A673 (cell line): ENCODE measurements at regions not wholly inside any gene's neighbourhood (a gene's known extent, or its start where the extent isn't known, plus 50 kb on each side); places are given as distances from the start of the nearest gene placed in this dataset.

Experiments used
- EZH2 ChIP-seq: fragments of 200-600 bp; sonication (generic); IDR thresholded peaks from 2 replicates; pipeline ENCODE4 v1.6.1; 2017; ENCODE audit warnings: borderline replicate concordance, low read depth, mild to moderate bottlenecking, mixed read lengths, antibody characterized with exemption, low read length; ENCODE audit not compliant: poor library complexity, severe bottlenecking
- TF ChIP-seq, protein P1 (sequence below): fragments of 300-800, 200-600 bp; sonication (generic); conservative IDR thresholded peaks from 2 replicates; pipeline ENCODE4 v1.5.1; 2017; ENCODE audit warnings: low read depth, mild to moderate bottlenecking, antibody characterized with exemption, low read length, moderate library complexity, mixed read lengths

DNA sequence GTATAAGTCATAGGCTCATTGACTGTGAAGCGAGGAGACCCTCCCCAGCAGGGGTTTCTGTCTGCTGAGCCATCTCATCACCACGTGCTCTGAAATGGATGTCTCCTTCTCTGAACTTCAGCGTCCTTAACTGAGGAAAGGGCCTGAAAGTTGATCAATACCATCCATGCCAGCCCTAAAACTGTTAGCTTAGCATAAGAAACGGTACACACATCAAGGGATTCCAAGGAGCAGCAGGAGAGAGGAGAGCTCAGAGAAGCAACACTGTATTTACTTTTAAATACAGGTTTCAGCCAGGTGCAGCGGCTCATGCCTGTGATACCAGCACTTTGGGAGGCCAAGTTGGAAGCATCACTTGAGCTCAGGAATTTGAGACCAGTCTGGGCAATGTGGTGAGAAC is 248.9 kb upstream of the TNRC6C start:
- TF ChIP-seq, protein P1, sequence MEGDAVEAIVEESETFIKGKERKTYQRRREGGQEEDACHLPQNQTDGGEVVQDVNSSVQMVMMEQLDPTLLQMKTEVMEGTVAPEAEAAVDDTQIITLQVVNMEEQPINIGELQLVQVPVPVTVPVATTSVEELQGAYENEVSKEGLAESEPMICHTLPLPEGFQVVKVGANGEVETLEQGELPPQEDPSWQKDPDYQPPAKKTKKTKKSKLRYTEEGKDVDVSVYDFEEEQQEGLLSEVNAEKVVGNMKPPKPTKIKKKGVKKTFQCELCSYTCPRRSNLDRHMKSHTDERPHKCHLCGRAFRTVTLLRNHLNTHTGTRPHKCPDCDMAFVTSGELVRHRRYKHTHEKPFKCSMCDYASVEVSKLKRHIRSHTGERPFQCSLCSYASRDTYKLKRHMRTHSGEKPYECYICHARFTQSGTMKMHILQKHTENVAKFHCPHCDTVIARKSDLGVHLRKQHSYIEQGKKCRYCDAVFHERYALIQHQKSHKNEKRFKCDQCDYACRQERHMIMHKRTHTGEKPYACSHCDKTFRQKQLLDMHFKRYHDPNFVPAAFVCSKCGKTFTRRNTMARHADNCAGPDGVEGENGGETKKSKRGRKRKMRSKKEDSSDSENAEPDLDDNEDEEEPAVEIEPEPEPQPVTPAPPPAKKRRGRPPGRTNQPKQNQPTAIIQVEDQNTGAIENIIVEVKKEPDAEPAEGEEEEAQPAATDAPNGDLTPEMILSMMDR: no peak
- no peak for TF ChIP-seq EZH2
